ENCODE measurements at regions not wholly inside any gene's neighbourhood (a gene's known extent, or its start where the extent isn't known, plus 50 kb on each side); places are given as distances from the start of the nearest gene placed in this dataset.
"Not testable (repeated sequence)": the region's sequence is repeated elsewhere in the genome, so short reads cannot be mapped to it uniquely, and the experiment has no call there.

DNA sequence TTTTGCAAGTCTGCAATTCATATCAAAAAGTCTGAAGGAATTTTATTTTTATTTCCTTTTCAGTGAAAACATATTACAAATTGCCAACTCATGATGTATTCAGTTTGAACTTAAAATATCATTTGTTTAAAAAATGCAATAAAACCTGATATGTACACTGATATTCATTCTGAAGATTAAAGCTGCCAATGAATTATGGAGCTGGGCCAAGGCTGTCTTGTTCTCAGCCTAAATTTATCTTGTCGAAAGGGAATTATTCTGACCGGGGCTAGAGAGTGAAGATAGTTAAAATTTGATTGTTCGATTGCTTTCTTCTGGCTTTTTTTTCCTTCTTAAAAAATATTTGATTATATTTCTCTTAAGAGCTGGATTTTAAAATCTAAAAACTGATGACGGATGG is 54.0 kb upstream of the RBFOX1 start:
- no peak overlapping the region for H3K4me3 Mint-ChIP-seq
- H3K9me3 Mint-ChIP-seq: peaks cover 32% of the 10 kb centered on the region
- no peak overlapping the region for H3K27ac Mint-ChIP-seq
- no peaks in the 10 kb centered on the region for H3K36me3 Mint-ChIP-seq (ENCODE audit: low read depth)
- no peaks in the 10 kb centered on the region for H3K27me3 Mint-ChIP-seq
- ATAC-seq (replicated peaks): no peak
- H3K4me1 Mint-ChIP-seq: no peaks in the 10 kb centered on the region

DNA sequence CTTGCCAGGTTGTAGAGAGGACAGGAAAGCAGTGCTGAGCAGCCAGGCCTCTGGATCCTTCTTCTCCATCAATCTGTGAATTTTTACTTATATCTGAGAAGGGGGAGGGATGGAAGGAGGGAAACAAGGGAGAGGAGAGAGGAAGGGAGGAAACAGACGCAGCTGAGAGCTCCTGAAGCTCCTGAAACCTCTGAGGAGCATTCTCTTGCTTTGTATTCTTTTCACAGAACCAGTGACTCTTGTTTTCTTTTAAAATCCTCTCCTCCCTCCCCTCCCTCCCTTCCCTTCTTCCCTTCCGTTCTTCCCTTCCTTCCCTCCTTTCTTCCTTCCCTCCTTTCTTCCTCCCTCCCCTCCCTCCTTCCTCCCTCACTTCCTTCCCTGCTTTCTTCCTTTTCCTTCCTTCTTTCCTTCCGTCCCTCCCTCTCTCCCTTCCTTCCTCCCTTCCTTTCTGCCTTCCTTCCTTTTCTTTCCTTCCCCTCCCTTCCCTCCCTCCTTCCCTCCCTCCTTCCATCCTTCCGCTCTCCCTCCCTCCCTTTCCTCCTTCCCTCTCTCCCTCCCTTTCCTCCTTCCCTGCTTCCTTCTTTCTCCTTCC is 60.0 kb upstream of the RBFOX1 start:
- no peak overlapping the region for H3K4me3 Mint-ChIP-seq
- H3K27me3 Mint-ChIP-seq: no peaks in the 10 kb centered on the region
- no peak for ATAC-seq (replicated peaks)
- H3K27ac Mint-ChIP-seq: no peak overlapping the region
- H3K36me3 Mint-ChIP-seq (ENCODE audit: low read depth): no peaks in the 10 kb centered on the region
- no peaks in the 10 kb centered on the region for H3K4me1 Mint-ChIP-seq
- peaks cover 27% of the 10 kb centered on the region for H3K9me3 Mint-ChIP-seq

DNA sequence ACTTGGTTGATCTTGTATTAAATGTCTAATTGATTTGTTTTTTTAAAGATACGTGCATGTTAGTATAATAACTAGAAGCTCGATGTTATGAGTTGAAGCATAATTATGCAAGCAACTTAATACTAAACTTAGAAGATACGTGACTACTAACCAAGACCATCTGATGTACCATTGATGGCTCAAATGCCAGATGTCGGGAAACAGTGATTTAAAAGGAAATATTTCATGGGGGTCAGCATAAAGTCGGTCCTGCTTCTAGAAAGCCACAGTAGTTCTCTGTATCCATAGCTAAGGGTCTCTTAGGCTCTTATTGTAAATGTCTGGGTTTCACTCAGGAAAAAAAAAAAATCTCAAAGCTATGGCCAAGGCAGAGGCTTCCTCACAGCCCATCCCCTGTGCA is 61.2 kb upstream of the RBFOX1 start:
- H3K4me3 Mint-ChIP-seq: no peak overlapping the region

DNA sequence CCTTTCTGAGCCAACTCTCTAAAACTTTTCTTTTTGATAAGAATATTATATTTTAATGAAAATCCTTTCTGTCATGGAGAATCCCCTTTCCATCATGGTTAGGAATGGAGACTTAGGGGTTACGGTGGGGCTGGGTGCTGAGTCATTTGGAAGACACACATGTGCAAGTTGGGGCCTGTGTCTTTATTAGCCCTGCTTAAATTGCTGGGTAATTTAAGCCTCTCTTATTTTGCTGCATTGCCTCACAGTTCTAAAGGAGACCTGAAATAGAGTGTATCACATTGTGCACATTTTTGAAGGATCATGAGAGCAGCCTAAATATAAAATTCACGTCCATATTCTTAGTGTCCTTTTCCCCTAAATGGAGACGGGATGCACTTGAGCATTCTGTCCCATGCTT is 61.8 kb upstream of the RBFOX1 start:
- Mint-ChIP-seq H3K4me1 (no peaks in the 10 kb centered on the region), H3K27ac (no peak overlapping the region), H3K9me3 (peaks cover 25% of the 10 kb centered on the region), H3K36me3 (ENCODE audit: low read depth) (no peaks in the 10 kb centered on the region), H3K27me3 (no peaks in the 10 kb centered on the region), H3K4me3 (no peak overlapping the region)
- no peak for ATAC-seq (replicated peaks)

More for the DNA sequence above, 61.2 kb upstream of the RBFOX1 start:
- Mint-ChIP-seq H3K9me3 (peaks cover 25% of the 10 kb centered on the region), H3K27ac (no peak overlapping the region), H3K36me3 (ENCODE audit: low read depth) (no peaks in the 10 kb centered on the region), H3K27me3 (no peaks in the 10 kb centered on the region), H3K4me1 (no peaks in the 10 kb centered on the region)
- ATAC-seq (replicated peaks): no peak

DNA sequence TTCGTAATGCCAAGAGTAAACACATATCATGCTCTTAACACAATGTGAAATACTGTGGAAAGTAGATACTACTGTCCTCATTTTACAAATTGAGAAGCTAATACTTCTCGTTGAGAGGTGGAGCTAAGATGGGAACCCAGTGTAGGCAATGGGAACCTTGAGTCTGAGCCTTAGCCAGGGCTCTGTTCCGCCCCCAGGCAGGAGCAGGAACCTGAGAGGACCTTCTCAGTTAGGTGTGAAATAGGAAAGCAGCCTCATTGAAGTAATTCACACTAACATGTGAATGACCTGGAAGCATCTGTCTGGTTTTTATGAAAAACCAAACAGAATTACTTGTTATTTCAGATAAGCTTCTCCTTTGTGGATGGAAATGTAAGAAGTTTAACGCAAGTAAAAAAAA is 62.6 kb upstream of the RBFOX1 start:
- ATAC-seq (replicated peaks): no peak
- no peak overlapping the region for H3K4me3 Mint-ChIP-seq
- peaks cover 25% of the 10 kb centered on the region for H3K9me3 Mint-ChIP-seq
- H3K27me3 Mint-ChIP-seq: no peaks in the 10 kb centered on the region
- no peaks in the 10 kb centered on the region for H3K36me3 Mint-ChIP-seq (ENCODE audit: low read depth)
- H3K27ac Mint-ChIP-seq: no peak overlapping the region
- H3K4me1 Mint-ChIP-seq: no peaks in the 10 kb centered on the region

DNA sequence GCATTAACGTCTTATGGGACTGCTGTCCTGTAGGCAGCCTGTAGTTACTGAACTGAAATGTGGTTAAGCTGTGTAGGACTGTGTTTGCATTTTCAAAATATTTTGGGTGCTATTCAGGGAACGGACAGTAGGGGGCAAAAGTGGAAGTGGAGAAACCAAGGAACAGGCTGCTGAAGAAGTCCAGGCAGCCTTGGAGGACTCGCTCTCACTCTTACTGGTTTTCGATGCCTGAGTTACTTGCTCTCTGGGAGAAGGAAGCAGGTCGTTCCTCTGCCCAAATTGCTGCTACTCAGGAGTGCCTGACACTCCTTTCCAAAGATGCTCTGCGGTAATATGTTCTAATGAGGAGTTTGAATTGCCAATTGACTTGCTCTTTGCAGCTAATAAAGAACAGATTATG is 64.5 kb upstream of the RBFOX1 start:
- Mint-ChIP-seq H3K9me3 (peaks cover 25% of the 10 kb centered on the region), H3K4me3 (no peak overlapping the region), H3K27ac (no peak overlapping the region), H3K36me3 (ENCODE audit: low read depth) (no peaks in the 10 kb centered on the region), H3K4me1 (no peaks in the 10 kb centered on the region), H3K27me3 (no peaks in the 10 kb centered on the region)
- no peak for ATAC-seq (replicated peaks)

DNA sequence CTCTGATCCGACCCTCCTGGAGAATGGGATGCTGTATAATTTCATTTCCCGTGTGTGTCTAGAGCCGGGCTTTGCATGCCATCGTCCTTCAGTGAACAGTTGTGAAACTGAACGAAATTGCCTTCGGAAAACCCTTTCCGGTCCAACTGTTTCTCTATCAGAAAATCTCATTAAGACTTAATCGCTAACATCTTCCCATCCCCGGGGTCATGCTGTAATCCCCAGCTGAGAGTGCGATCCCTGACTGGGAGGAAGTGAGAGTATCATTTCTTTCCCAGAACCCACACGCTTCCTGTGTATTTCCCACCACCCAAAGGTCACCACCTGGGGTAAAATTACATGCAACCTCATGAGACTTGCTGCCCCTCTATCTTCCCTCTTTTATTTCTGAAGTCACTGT is 75.6 kb upstream of the RBFOX1 start:
- Mint-ChIP-seq H3K27me3 (no peaks in the 10 kb centered on the region), H3K36me3 (ENCODE audit: low read depth) (no peaks in the 10 kb centered on the region), H3K4me1 (no peaks in the 10 kb centered on the region), H3K27ac (no peak overlapping the region), H3K9me3 (peaks cover 7% of the 10 kb centered on the region), H3K4me3 (no peak overlapping the region)
- no peak for ATAC-seq (replicated peaks)

DNA sequence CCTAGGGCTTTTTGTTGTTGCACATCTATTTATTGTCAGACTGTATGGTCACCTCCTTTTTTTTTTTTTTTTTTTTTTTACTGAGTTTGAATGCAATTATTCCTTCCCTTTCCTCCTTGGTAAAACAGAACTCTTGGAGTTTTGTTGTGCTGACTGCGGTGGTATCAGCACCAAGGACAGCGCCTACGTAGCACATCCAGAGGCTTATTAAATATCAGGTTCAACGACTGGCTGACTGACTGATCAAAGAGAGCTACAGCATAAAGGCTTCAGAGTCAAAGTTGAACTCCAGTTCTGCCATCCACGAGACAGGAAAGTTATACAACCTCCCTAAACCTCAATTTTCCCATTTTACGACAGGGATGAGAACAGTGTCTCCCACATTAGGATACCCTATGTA is 86.1 kb upstream of the RBFOX1 start:
- peaks cover 12% of the 10 kb centered on the region for H3K9me3 Mint-ChIP-seq
- H3K27me3 Mint-ChIP-seq: no peaks in the 10 kb centered on the region
- H3K4me1 Mint-ChIP-seq: no peaks in the 10 kb centered on the region
- H3K27ac Mint-ChIP-seq: no peak overlapping the region
- no peak for ATAC-seq (replicated peaks)
- no peaks in the 10 kb centered on the region for H3K36me3 Mint-ChIP-seq (ENCODE audit: low read depth)
- H3K4me3 Mint-ChIP-seq: no peak overlapping the region

DNA sequence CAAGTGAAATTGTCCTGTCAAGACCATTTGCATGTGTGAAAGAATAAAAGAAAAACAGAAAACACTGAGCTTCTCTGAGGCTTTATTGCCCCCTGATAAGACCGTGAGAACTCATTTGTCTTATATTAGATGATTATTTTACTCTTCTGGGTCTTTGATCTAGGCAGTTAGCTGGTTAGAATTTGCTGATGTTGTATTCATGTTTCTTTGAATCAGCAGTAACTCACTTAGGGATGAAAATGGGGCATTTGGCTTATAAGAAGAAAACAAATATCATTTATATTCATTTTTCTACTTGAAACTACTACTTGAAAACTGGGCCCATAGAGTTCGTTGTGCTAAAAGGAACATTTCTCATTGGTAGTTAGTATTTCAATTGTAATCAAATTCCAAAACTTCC is 93.1 kb upstream of the RBFOX1 start:
- Mint-ChIP-seq H3K9me3 (peaks cover 5% of the 10 kb centered on the region), H3K4me3 (no peak overlapping the region), H3K27me3 (no peaks in the 10 kb centered on the region)

DNA sequence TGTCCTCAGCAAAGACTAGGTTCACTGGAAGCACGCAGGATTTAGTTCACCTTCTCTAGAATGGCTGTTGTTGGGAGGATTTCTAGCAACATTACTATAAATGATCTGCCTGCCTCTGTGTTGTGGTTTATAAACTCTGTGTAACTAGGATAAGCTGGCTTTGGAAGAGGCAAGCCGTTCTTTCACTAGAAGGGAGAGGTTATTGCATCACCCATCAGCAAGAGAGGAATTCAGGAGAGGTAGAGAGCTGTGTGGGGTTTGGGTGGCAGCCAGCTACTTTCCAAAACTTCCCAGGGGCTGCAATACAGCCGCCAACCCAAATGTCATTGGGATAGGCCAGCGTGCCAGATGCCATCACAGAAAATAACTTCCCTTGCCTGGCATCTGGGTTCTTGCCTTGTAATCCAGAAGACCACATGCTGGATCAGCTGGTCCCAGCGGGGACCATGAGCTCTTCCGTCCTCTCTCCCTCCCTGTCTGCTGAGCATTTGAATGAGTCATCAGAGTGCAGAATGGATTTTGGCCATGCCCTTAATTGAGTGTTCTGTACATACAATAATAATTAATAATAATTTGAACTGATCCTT is 95.7 kb upstream of the RBFOX1 start:
- ATAC-seq (replicated peaks): no peak
- H3K27ac Mint-ChIP-seq: no peak overlapping the region
- no peaks in the 10 kb centered on the region for H3K4me1 Mint-ChIP-seq
- no peaks in the 10 kb centered on the region for H3K27me3 Mint-ChIP-seq
- H3K36me3 Mint-ChIP-seq (ENCODE audit: low read depth): no peaks in the 10 kb centered on the region
- H3K4me3 Mint-ChIP-seq: no peak overlapping the region
- H3K9me3 Mint-ChIP-seq: peaks cover 6% of the 10 kb centered on the region

More for the DNA sequence above, 93.1 kb upstream of the RBFOX1 start:
- H3K36me3 Mint-ChIP-seq (ENCODE audit: low read depth): no peaks in the 10 kb centered on the region
- H3K4me1 Mint-ChIP-seq: no peaks in the 10 kb centered on the region
- no peak overlapping the region for H3K27ac Mint-ChIP-seq
- no peak for ATAC-seq (replicated peaks)

DNA sequence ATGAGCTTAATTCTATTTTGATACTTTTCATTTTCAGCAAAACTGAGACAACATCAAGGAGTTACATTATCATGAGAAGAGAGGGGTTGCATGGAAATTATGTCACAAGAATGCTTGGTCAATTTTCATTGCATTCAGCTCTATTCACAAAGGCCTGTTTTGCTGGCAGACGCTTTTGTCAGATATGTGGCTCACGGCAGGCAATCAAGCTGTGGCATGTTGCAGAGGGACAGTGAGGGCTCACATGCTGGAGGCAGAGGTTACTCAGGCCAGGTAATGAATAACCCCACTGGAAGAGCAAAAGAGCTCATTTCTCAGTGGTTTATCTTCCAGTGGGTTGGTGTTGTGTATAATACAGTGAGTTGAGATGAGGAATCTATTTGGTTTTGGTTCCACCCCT is 98.7 kb upstream of the RBFOX1 start:
- Mint-ChIP-seq H3K27ac (no peak overlapping the region), H3K27me3 (no peaks in the 10 kb centered on the region), H3K36me3 (ENCODE audit: low read depth) (no peaks in the 10 kb centered on the region), H3K4me1 (no peaks in the 10 kb centered on the region), H3K4me3 (no peak overlapping the region), H3K9me3 (peaks cover 21% of the 10 kb centered on the region)
- ATAC-seq (replicated peaks): no peak

DNA sequence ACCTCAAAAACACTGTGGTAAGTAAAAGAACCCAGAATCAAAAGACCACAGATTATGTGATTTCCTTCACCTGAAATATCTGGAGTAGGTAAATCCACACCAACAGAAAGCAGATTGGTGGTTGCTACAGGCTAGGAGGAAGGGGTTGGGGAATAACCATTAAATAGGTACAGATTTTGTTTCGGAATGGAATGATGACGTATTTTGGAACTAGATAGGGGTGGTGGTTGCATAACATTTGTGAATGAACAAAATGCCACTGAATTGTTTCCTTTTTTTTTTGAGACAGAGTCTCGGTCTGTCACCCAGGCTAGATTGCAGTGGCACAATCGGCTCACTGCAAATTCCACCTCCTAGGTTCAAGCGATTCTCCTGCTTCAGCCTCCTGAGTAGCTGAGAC is 100.9 kb upstream of the RBFOX1 start:
- ATAC-seq (replicated peaks): no peak
- Mint-ChIP-seq H3K27me3 (no peaks in the 10 kb centered on the region), H3K27ac (no peak overlapping the region), H3K36me3 (ENCODE audit: low read depth) (no peaks in the 10 kb centered on the region), H3K4me1 (no peaks in the 10 kb centered on the region), H3K4me3 (no peak overlapping the region), H3K9me3 (peaks cover 40% of the 10 kb centered on the region)

DNA sequence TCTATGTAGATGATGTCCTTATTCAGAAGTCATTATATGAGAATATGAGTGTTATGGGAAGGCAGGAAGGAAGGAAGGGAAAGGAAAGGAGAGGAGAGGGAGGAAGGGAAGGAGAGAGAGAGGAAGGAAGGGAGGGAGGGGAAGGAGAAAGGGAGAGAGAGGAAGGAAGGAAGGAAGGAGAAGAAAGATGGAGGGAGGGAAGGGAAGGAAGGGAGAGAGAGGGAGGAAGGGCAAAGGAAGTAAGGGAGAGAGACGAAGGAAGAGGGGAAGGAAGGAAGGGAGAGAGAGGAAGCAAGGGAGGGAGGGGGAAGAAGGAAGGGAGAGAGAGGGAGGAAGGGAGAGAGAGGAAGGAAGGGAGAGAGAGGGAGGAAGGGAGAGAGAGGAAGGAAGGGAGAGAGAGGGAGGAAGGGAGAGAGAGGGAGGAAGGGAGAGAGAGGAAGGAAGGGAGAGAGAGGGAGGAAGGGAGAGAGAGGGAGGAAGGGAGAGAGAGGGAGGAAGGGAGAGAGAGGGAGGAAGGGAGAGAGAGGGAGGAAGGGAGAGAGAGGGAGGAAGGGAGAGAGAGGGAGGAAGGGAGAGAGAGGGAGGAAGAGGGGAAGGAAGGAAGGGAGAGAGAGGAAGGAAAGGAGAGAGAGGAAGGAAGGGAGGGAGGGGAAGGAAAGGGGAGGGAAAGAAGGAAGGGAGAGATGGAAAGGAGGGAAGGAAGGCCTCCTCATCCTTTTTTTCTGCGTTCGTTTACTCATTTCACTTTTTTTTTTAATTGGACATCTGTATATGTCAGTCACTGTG is 103.0 kb upstream of the RBFOX1 start:
- H3K4me3 Mint-ChIP-seq; H3K27me3 Mint-ChIP-seq; H3K36me3 Mint-ChIP-seq (ENCODE audit: low read depth); H3K4me1 Mint-ChIP-seq; ATAC-seq (replicated peaks); H3K27ac Mint-ChIP-seq: not testable (repeated sequence)
- H3K9me3 Mint-ChIP-seq: peaks cover 40% of the 10 kb centered on the region

DNA sequence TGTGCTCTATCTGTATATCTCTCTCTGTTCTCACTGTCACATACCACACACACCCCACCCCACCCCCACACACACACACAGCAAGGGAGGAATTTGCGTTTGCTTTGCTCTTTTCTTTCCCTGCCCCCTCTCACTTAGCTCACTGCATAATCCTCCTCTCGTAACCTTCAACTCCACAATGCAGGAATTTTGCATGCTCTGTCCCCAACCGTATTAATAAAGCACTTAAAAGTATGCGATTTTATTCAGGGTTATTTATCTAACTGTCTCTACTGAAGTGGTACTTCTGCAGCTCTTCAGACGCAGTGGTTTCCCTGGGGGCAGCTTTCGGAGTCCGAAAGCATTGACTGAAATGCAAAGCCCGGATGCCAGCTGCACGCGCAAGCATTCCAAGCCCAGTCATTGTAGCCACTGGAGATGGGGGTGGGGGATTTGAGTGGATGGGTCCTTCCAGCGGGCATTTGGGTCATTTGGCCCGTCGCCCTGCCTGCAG is 105.4 kb upstream of the RBFOX1 start:
- no peak overlapping the region for H3K27ac Mint-ChIP-seq
- no peak for ATAC-seq (replicated peaks)
- no peaks in the 10 kb centered on the region for H3K36me3 Mint-ChIP-seq (ENCODE audit: low read depth)
- H3K4me3 Mint-ChIP-seq: no peak overlapping the region
- no peaks in the 10 kb centered on the region for H3K27me3 Mint-ChIP-seq
- no peaks in the 10 kb centered on the region for H3K4me1 Mint-ChIP-seq
- peaks cover 38% of the 10 kb centered on the region for H3K9me3 Mint-ChIP-seq

DNA sequence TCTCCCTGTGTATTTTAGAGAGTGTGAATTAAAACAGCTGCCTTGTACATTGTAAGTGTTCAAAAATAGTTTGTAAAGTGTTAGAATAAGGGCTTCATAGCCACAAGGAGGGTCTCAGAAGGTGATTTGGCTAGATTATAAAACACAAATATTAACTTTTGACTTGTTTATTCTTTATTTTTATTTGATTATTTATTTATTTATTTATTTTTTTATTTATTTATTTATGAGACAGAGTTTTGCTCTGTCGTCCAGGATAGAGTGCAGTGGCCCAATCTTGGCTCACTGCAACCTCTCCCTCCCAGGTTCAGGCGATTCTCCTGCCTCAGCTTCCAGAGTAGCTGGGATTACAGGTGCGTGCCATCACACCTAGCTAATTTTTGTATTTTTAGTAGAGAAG is 111.5 kb upstream of the RBFOX1 start:
- H3K4me3 Mint-ChIP-seq: no peak overlapping the region
- H3K4me1 Mint-ChIP-seq: no peaks in the 10 kb centered on the region
- peaks cover 32% of the 10 kb centered on the region for H3K9me3 Mint-ChIP-seq
- no peak overlapping the region for H3K27ac Mint-ChIP-seq
- no peaks in the 10 kb centered on the region for H3K27me3 Mint-ChIP-seq
- no peaks in the 10 kb centered on the region for H3K36me3 Mint-ChIP-seq (ENCODE audit: low read depth)
- ATAC-seq (replicated peaks): no peak
